NB4 (cell line): ENCODE measurements at regions not wholly inside any gene's neighbourhood (a gene's known extent, or its start where the extent isn't known, plus 50 kb on each side); places are given as distances from the start of the nearest gene placed in this dataset.

Experiments
- MYC ChIP-seq: IDR thresholded peaks from 2 replicates; pipeline ENCODE4 v1.6.1; 2011; ENCODE audit warnings: low read depth, low read length
- POLR2A ChIP-seq: IDR thresholded peaks from 2 replicates; pipeline ENCODE4 v1.6.1; 2011; ENCODE audit warnings: mild to moderate bottlenecking; ENCODE audit not compliant: insufficient read length; ENCODE audit errors: extremely low read depth
- TF ChIP-seq, protein P1 (sequence below): IDR thresholded peaks from one replicate; pipeline ENCODE4 v1.5.1; 2012; ENCODE audit warnings: low read depth, low read length

GRCh38 chr3:59392116-59392515 lies 342.3 kb upstream of the CFAP20DC start:
- TF ChIP-seq POLR2A (no peak), MYC (no peak)
- TF ChIP-seq, protein P1, sequence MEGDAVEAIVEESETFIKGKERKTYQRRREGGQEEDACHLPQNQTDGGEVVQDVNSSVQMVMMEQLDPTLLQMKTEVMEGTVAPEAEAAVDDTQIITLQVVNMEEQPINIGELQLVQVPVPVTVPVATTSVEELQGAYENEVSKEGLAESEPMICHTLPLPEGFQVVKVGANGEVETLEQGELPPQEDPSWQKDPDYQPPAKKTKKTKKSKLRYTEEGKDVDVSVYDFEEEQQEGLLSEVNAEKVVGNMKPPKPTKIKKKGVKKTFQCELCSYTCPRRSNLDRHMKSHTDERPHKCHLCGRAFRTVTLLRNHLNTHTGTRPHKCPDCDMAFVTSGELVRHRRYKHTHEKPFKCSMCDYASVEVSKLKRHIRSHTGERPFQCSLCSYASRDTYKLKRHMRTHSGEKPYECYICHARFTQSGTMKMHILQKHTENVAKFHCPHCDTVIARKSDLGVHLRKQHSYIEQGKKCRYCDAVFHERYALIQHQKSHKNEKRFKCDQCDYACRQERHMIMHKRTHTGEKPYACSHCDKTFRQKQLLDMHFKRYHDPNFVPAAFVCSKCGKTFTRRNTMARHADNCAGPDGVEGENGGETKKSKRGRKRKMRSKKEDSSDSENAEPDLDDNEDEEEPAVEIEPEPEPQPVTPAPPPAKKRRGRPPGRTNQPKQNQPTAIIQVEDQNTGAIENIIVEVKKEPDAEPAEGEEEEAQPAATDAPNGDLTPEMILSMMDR = no peak
